Kidney (tissue), 13 donors: ENCODE measurements at regions not wholly inside any gene's neighbourhood (a gene's known extent, or its start where the extent isn't known, plus 50 kb on each side); places are given as distances from the start of the nearest gene placed in this dataset.

Experiments
- DNase-seq, 5 donors: peaks; one replicate each; pipeline ENCODE4 v3.0.0-alpha.2; 2013 to 2020
- FAIRE-seq: peaks from 2 replicates; lab custom pipeline; 2012; peaks lifted over from hg19 to GRCh38; lab: Jason Lieb, UNC
- H3K27ac ChIP-seq, 2 donors: one replicate each; pipeline ENCODE4 v1.7.0; 2013; ENCODE audit warnings: low read depth in 2 of 2, low read length in 2 of 2, inconsistent platforms in 1 of 2
- H3K27me3 ChIP-seq: one replicate; pipeline ENCODE4 v1.7.1; 2013; ENCODE audit warnings: low read length, inconsistent platforms; ENCODE audit not compliant: control insufficient read depth, insufficient read depth
- H3K36me3 ChIP-seq, 3 donors: one replicate each; pipeline versions ENCODE4 v1.7.0 to v1.7.1; 2013; ENCODE audit warnings: low read length in 3 of 3, control low read depth in 1 of 3, inconsistent platforms in 1 of 3; ENCODE audit not compliant: insufficient read depth in 3 of 3, control insufficient read depth in 2 of 3
- H3K4me1 ChIP-seq, 3 donors: one replicate each; pipeline versions ENCODE4 v1.7.0 to v1.7.1; 2013; ENCODE audit warnings: low read length in 3 of 3, inconsistent platforms in 1 of 3, low read depth in 1 of 3; ENCODE audit not compliant: control insufficient read depth in 2 of 3, insufficient read depth in 2 of 3
- H3K4me3 ChIP-seq, 3 donors: one replicate each; pipeline versions ENCODE4 v1.7.0 to v1.8.1; 2013; ENCODE audit warnings: low read length in 3 of 3, control low read depth in 1 of 3, inconsistent platforms in 1 of 3
- H3K9ac ChIP-seq, 3 donors: one replicate each; pipeline versions ENCODE4 v1.7.0 to v1.7.1; 2013; ENCODE audit warnings: low read length in 3 of 3, control low read depth in 1 of 3, inconsistent platforms in 1 of 3
- H3K9me3 ChIP-seq, 3 donors: one replicate each; pipeline versions ENCODE4 v1.7.0 to v1.7.1; 2013; ENCODE audit warnings: low read length in 3 of 3, control low read depth in 1 of 3, inconsistent platforms in 1 of 3; ENCODE audit not compliant: control insufficient read depth in 2 of 3, insufficient read depth in 1 of 3
- intact Hi-C: fragments of 100-400 bp; cut with DNase I; formaldehyde crosslinking; loops from one replicate; pipeline ENCODE4 v1.11.1; 2022
- TF ChIP-seq, protein P1 (sequence below): IDR thresholded peaks from 3 replicates; pipeline ENCODE4 v1.5.1; 2012; ENCODE audit warnings: mild to moderate bottlenecking, moderate library complexity, borderline replicate concordance; ENCODE audit not compliant: insufficient read depth; ENCODE audit errors: extremely low read depth
- donor health status: control.
- donor health status: control.
- donor health status: control.
- donor health status: control.
- donor health status: control.
- donor health status: DM: yes; HTN: yes; CAD: no.
- donor health status: Normal renal cell carcinoma (clear cell type).

DNA sequence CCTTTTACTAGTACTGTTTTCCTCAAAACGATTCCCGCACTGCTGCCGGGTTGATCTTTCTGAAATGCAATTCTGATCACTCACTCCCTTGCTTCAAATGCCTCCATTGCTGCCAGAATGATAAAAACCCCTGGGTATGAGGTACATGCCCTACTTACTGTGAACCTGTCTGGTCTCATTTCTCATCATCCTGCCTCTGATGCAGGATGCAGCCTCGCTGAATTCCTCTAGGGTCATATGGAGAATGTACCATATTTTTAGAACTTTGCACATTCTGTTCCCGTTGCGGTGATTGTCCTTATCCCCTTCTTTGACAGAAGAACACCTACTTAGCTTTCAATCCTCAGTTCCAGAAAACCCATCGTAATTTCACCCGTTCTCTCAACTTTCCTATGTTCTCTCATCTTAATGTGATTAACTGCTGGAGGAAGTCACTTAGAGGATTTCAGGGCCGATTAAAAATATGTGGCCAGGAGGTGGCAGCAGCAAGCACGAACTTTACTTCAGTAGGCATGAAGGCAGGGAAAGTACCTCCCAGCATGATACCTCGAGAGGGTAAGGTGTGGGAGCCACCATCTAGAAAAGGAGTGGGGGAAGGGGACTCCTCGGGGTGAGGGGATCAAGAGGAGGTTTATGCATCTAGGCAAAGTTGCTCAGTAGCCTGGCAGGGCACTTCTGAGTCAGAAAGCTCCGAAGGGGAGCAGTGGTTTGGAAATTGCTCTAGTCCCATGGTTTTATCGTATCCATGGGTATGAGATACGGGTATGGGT is 361.5 kb upstream of the ZP4 start:
- Histone ChIP-seq H3K9me3 (no peaks in the 10 kb centered on the region), H3K27me3 (no peaks in the 10 kb centered on the region), H3K36me3 (no peaks in the 10 kb centered on the region), H3K4me3 (no peak overlapping the region), H3K27ac (no peak overlapping the region), H3K9ac (no peak overlapping the region), H3K4me1 (no peaks in the 10 kb centered on the region)
- FAIRE-seq (peak; percentile 54), DNase-seq (peak in 4 of 5 donors; percentile 53 to 73 (median 64))
- TF ChIP-seq, protein P1, sequence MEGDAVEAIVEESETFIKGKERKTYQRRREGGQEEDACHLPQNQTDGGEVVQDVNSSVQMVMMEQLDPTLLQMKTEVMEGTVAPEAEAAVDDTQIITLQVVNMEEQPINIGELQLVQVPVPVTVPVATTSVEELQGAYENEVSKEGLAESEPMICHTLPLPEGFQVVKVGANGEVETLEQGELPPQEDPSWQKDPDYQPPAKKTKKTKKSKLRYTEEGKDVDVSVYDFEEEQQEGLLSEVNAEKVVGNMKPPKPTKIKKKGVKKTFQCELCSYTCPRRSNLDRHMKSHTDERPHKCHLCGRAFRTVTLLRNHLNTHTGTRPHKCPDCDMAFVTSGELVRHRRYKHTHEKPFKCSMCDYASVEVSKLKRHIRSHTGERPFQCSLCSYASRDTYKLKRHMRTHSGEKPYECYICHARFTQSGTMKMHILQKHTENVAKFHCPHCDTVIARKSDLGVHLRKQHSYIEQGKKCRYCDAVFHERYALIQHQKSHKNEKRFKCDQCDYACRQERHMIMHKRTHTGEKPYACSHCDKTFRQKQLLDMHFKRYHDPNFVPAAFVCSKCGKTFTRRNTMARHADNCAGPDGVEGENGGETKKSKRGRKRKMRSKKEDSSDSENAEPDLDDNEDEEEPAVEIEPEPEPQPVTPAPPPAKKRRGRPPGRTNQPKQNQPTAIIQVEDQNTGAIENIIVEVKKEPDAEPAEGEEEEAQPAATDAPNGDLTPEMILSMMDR = peak; percentile 69
- intact Hi-C loops = no loop called here

DNA sequence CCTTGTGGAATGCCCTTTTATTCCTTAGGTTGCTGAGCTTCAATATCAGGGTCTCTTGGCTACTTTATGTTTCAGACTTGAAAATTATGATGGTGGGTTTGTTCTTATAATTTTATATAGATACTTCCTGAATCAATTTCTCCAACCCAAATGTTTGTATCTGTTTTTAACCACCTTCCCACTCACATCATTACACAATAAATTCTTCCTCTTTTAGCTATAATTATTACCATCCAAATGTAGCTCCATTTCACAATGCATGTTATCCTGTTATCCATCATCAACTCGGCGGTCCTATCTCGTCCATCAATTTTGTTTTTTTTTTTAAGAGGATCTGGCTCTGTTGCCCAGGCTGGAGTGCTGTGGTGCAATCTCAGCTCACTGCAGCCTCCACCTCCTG is 357.6 kb upstream of the ZP4 start:
- no peaks in the 10 kb centered on the region for H3K36me3 ChIP-seq
- TF ChIP-seq, protein P1 = no peak
- H3K27me3 ChIP-seq = no peaks in the 10 kb centered on the region
- H3K27ac ChIP-seq = no peak overlapping the region
- DNase-seq (no peak), FAIRE-seq (no peak)
- H3K4me3 ChIP-seq = no peak overlapping the region
- H3K9me3 ChIP-seq = no peaks in the 10 kb centered on the region
- no peak overlapping the region for H3K9ac ChIP-seq
- no peaks in the 10 kb centered on the region for H3K4me1 ChIP-seq
- intact Hi-C loops = no loop called here

DNA sequence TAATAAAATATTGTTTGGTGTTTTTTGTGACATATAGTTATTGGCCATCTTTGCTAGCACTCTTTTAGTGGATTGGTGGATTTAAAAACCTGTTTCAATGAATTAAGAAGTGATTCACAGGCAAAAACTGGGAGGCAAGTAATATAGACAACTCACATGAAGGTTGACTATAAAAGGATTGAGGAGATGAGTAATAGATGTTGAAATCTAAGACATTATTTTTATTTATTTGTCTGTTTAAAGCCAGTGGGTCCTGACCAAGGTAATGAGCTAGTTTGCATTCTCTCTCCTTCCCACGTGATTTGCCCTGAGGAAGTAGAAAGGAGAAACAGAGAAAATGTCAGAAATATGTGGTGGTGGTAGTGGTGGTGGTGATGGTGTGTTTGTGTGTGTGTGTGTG is 351.5 kb upstream of the ZP4 start:
- FAIRE-seq = no peak
- no peak overlapping the region for H3K4me3 ChIP-seq
- no peak for DNase-seq
- no peak overlapping the region for H3K9ac ChIP-seq
- H3K27ac ChIP-seq = no peak overlapping the region
- intact Hi-C loops = no loop called here
- no peaks in the 10 kb centered on the region for H3K27me3 ChIP-seq
- no peaks in the 10 kb centered on the region for H3K4me1 ChIP-seq
- H3K36me3 ChIP-seq = no peaks in the 10 kb centered on the region
- H3K9me3 ChIP-seq = no peaks in the 10 kb centered on the region
- TF ChIP-seq, protein P1 = no peak
